ENCODE measurements at regions not wholly inside any gene's neighbourhood (a gene's known extent, or its start where the extent isn't known, plus 50 kb on each side); places are given as distances from the start of the nearest gene placed in this dataset.

DNA sequence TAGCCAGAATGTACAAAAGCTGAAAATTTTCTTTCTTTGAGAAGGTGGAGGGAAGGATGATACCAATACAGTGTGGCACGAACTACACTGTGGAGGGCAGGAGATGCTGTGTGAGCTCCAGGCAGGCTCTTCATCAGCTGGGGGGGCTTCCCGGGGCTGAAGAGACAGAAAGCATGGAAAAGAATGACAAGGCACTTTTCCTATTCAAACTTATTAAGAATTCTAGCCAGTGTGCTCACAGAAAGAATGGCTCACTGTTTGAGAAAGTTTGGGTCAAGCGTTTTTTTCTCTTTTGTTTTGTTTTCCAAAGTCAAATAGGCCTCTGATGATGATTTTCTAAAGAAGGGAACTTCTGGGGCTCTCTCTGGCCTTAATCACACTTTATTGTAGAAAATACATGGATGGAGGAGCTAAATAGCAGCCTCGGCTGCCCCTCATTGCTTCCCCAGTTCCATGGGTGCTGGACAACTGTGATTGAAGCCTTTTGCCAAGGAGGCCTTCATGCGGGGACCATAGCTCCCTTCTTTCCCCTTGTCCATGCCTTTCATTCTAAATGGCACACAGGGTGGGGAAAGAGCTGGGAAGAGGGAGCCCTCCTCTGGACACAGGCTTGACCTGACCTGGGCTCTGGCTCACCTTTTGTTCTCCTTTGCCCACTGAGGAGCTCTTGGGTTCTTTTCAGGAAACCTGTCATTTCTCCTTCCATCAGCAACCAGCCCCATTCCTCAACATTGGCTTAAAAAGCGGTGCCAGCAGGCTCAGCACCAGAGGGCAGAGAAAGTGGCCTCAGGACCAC, 130.6 kb downstream of the TDRD15 start:
- no peak for DNase-seq

DNA sequence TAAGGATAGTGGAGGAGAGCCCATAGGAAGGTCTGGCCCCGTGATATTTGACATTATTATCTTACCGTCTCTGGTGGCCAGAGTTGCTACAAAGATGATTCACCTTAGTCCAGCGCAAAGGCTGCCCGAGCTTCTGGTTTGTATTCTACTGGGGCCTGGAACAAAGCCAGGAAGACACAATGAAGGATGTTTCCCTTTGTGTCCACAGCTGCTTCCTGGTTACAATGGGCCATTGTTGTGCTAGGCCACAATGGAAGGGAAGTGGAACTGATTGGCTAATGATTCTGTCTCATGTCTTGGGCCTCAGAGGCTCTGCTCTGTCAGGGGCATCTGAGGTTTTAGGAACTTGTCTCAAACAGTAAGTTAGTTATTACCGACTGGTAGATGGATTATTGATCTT, 132.2 kb downstream of the TDRD15 start:
- DNase-seq: no peak

DNA sequence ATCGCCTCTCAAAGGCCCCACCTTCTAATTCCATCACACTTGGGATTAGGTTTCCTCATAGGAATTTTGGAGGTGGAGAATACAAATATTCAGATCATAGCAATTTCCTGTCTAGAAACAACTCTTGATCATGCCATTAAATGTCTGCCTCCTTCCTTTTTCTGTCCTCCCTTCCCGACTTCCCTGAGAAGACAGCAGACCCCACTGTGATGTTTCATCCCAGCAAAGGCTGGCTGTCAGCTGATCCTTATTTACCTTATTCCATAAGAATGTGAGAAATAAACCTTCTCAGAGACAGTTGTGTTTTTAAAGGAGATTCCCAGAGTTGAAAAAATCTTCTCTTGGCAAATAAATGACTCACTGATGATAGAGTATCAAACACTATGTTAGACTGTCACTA, 133.9 kb downstream of the TDRD15 start:
- DNase-seq: no peak

- no peak for DNase-seq
Observed at GRCh38 chr2:21258082-21258481, 134.3 kb downstream of the TDRD15 start.

DNA sequence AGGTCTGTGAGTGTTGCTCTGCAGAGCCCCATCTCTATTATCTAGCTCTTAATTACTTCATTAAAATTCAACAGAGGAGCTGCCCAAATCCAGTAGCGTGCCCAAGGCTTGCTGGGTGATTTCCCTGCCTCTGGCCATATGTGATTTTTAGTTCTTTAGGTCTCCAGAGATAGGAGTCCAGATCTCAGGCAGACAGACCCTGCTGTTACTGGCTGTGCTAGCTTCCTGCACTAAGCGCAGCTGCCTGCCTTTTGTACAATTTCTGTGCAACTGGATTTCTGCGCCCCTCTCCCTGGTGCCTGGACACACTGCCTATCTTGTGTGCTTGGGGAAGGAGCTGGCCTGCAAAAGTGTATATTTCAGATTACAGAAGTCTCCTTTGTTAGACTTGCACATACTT, 136.5 kb downstream of the TDRD15 start:
- no peak for DNase-seq

GRCh38 chr2:21261591-21261990, 137.8 kb downstream of the TDRD15 start:
- DNase-seq: no peak

DNA sequence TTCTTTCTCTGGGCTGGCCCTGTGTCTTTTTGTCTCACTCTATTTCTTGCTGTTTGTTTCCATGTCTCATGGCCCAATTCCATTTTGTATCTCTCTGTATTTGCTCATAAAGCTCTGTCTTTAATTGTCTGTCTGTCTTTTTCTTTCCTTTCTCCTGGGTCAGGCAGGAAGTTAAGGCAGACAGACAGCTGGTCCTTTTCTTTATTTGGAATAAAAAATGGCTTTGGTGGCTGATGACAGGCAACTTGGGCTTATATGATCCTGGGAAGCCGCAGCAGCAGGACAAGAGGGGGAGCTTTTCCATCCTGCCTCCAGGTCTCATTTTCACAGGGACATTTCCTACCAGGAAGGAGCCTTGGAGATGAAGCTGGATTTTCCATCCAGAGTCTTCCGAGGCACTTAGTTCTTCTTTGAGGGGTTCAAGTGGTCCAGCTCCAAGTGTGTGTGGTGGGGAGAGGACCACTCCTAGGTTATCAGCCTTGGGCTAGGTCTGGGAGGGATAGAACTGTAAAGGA, 138.7 kb downstream of the TDRD15 start:
- no peak for DNase-seq

DNA sequence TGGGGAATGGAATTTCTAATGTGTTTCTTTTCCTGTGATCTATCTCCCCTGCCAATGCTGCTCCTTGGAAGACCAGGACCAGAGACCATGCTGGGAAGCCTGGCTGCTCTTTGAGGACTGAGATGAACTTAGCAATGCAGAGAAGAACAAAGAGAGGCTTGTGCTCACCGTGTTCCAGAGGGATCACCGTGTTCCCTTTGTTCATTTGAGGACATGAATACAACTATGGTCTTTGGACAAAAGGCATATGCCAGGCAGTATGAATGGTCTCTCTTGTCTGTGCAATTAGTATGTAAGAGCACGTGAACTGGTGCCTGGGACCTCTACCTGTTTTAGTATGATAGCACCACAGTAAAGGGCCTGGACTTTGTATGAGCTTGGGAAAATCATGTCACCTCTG, 139.9 kb downstream of the TDRD15 start:
- DNase-seq: no peak

DNA sequence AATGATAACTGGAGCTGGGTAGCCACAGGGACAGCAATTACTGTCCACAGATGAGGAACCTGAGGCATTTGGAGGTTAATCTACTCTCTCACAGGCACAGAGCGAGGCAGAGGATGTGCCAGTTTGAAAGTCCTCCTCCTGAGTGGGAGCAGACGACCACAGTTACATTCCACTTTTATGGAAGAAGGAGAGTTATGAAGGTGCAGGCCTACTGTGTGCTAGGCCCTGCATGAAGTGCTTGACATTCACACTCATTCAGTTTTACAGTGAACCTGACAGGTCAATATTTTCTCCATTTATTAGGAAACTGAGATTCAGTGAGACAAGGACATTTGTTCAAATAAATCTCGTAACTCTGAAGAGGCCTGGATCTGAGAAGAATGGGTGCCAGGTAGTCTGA, 142.0 kb downstream of the TDRD15 start:
- no peak for DNase-seq

GRCh38 chr2:21267232-21267835, 143.6 kb downstream of the TDRD15 start:
- DNase-seq: no peak

GRCh38 chr2:21268197-21268877, 144.6 kb downstream of the TDRD15 start:
- no peak for DNase-seq

- DNase-seq: no peak
Observed at GRCh38 chr2:21268878-21269224, 145.1 kb downstream of the TDRD15 start.

DNA sequence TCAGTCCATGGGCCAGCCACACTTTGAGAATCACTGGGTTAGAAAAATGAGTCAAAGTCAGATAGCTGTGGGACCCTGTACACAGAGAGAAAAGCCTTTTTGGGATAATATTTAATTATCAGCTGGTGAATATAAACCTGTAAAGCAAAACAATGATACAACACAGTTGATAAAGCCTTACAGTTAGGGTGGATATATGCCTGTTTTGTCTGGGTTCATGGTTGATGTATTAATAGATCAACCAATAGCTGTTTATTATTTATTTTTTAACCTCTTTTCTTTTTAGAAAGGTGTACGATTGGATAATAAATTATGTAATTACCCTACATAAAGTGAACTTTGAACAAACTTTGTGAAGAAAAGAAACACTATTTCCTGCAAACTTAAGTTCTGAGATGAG, 145.6 kb downstream of the TDRD15 start:
- DNase-seq: no peak

DNA sequence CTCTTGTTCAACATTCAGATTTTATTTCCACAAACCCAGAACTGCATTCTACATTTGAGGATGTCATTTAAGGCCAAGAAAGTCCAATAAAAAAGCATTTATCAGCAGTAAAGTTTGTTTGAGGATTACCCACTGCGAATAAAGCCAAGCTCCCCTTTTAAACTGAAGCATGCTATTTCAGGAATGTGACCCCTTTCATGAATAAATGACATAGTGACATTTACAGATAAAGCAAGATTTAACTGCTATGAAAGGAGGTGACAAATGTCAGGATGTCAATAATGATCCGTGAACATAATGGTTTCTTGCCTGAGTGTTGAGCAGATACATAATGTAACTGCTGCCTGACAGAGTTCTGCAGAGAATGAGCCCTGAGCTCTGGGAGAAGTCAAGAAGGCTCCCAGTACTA, 146.3 kb downstream of the TDRD15 start:
- DNase-seq: no peak

- no peak for DNase-seq
Observed at GRCh38 chr2:21270708-21271122, 146.9 kb downstream of the TDRD15 start.

- no peak for DNase-seq
Observed at GRCh38 chr2:21276163-21276562, 152.4 kb downstream of the TDRD15 start.

DNA sequence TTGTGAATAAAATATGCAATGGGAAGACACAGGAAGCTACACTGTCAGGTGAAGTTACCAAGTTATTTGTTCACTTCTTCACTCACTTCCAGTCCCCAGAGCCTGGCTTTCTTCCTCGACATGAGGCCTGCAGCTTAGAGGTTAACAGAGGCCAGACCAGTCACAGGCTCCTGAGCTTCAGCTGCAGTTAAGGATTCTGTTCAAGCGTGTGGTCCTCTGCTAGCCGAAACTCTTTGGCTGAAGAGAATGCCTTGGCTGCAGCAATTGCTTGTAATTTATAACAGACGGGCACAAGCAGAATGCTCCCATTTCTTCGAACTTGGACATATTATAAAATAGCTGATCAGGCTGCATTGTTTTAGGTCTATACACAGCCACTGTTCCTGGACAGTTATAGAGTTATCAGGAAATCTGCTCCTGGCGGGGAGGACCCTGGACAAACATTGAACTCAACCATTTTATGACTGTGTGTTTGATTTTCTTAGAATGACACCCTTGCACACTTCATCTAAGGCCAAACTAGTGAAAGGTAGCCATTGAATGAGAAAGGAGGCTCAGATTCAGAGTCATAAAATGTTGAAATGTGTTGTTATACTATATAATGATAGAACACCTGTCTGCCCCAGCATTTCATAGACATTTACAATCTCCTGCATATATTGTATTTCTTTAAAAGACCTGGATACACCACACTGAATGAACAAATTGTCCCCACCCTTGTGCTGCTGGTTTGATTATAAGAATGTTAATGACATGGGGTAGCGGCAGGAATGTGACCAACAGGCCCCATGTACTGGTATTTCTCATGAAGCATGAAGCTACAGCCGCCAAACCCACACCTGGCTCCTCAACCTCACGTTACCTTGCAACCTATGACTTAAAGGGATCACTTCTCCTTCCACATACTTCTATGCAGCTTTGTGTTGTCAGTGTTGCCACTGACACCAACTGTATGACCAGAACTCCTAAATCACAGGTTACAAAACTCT, 153.6 kb downstream of the TDRD15 start:
- no peak for DNase-seq

DNA sequence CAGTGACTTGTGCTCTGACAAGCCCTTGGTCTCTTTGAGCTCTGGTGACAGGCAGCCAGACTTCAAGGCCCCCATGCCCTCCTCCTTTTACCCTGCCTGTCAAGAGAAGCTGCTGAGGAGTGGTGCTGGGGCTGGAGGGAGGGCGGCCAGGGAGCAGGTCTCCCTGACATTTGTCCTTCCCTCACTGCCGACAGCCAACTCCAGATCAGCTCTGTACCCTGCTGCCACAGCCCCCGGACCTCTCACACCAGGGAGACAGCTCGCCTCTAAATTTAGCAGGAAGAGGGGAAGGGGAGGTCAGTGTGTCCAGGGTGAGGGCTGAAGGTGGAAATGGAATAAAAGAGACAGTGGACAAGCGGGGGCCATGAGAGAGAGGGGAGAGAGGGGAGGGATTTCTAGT, 155.8 kb downstream of the TDRD15 start:
- DNase-seq: no peak

- no peak for DNase-seq
Observed at GRCh38 chr2:21280793-21281192, 157.0 kb downstream of the TDRD15 start.

DNA sequence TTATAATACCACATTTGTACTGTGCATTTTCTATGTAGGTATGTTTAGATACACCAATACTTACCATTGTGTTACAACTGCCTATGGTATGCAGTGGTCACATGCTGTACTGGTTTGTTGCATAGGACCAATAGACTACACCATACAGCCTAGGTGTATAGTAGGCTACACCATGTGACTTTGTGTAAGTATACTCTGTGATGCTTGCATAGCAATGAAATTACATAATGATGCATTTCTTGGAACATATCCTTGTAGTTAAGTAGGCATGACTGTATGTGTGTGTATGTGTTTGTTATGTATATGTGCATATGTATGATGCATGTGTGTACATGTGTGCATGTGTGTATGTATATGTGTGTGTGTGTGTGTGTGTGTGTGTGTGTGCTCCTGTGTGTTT, 157.6 kb downstream of the TDRD15 start:
- no peak for DNase-seq

- no peak for DNase-seq
Observed at GRCh38 chr2:21281791-21282514, 158.2 kb downstream of the TDRD15 start.

DNA sequence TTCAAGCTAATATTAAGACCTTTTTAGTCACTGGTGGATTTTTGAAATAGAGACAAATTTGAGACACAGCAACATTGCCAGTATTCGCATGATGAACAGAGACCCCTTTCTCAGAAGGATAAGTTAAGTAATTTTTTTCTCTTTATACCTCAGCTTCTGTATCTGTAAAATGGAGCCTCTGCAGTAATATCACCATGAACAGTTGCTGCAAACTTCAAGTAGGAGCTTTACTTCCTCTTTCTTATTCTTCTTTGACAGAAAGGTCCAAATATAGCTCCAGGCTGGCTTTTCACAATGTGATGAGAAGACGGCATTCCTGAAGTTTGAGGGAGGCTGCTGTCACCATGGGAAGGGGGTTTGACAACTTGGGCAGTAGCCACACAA, 158.7 kb downstream of the TDRD15 start:
- DNase-seq: no peak

All from stimulated activated CD4-positive, alpha-beta T cell treated with anti-CD3 and anti-CD28 coated beads, Interleukin-4, amount 100 ng/mL, for 24 hours (primary cell).